Endothelial cell of umbilical vein (primary cell): ENCODE measurements at regions not wholly inside any gene's neighbourhood (a gene's known extent, or its start where the extent isn't known, plus 50 kb on each side); places are given as distances from the start of the nearest gene placed in this dataset.

Experiments used
- MYC ChIP-seq: IDR thresholded peaks from one replicate; pipeline ENCODE4 v1.6.1; 2011; ENCODE audit warnings: mild to moderate bottlenecking, low read depth, low read length
- POLR2A ChIP-seq: IDR thresholded peaks from 2 replicates; pipeline ENCODE4 v1.6.1; 2012; ENCODE audit warnings: low read depth, mild to moderate bottlenecking, control low read depth, low read length

DNA sequence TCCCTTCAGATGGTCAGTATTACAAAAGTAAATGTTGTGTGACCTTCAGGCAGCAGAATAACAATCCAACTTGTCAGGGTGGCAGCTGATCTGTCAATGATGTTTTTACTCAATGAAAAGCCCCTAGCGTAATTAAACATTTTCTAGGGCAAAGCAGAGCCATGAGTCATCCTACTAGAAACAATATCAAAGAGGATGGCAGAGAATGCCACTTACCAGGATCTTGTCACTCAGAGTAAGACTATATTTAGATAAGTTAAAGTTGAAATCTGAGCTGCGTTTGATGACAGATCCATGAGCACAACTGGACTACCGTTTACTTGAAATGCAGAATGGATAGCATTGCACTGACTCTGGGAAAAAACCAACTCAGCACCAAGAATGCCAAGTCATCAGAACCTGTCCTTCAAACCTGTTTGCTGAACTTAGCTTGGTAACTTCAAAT is 612.6 kb upstream of the ACVR2A start:
- TF ChIP-seq POLR2A: no peak
- TF ChIP-seq MYC: no peak
